ENCODE measurements at regions not wholly inside any gene's neighbourhood (a gene's known extent, or its start where the extent isn't known, plus 50 kb on each side); places are given as distances from the start of the nearest gene placed in this dataset.

GRCh38 chr21:22280851-22281250 lies 1282.6 kb downstream of the NCAM2 start:
- no peaks in the 10 kb centered on the region for H3K36me3 Mint-ChIP-seq (ENCODE audit: low read depth, unreplicated experiment)
- no peaks in the 10 kb centered on the region for H3K4me1 Mint-ChIP-seq (ENCODE audit: low read depth, unreplicated experiment)
- no peak for TF ChIP-seq CTCF (IDR thresholded peaks at IDR 0.05; ENCODE audit: insufficient read depth, low read depth, low read length)
- TF ChIP-seq EZH2 (IDR thresholded peaks at IDR 0.05; ENCODE audit: insufficient read depth, low read length) = no peak
- H4K20me1 ChIP-seq (ENCODE audit: insufficient read depth, low read length) = no peaks in the 10 kb centered on the region
- H3K27me3 Mint-ChIP-seq (ENCODE audit: low read depth, unreplicated experiment) = no peaks in the 10 kb centered on the region
- no peaks in the 10 kb centered on the region for H3K4me1 ChIP-seq (ENCODE audit: insufficient read depth, low read length)
- H3K9ac ChIP-seq (ENCODE audit: low read length) = no peak overlapping the region
- no peaks in the 10 kb centered on the region for H3K27me3 ChIP-seq (ENCODE audit: insufficient read depth, low read length)
- no peak overlapping the region for H3K4me2 ChIP-seq (ENCODE audit: low read length)
- H3K4me3 ChIP-seq (ENCODE audit: insufficient read depth, low read depth, low read length) = no peak overlapping the region
- no peak overlapping the region for H3K27ac Mint-ChIP-seq (ENCODE audit: unreplicated experiment)
- no peaks in the 10 kb centered on the region for H3K79me2 ChIP-seq (ENCODE audit: insufficient read depth, low read length)
- DNase-seq (ENCODE audit: low read depth) = no peak
- no peak overlapping the region for H2AFZ ChIP-seq (ENCODE audit: low read depth, low read length)
- no peak overlapping the region for H3K27ac ChIP-seq (ENCODE audit: low read depth, low read length)
- no peak overlapping the region for H3K4me3 Mint-ChIP-seq (ENCODE audit: unreplicated experiment)
- no peaks in the 10 kb centered on the region for H3K36me3 ChIP-seq (ENCODE audit: insufficient read depth, low read length)
- H3K9me3 Mint-ChIP-seq (ENCODE audit: unreplicated experiment) = no peaks in the 10 kb centered on the region
- FAIRE-seq = no peak
- H3K9me3 ChIP-seq (ENCODE audit: insufficient read depth, low read depth, low read length) = no peaks in the 10 kb centered on the region

GRCh38 chr21:22288885-22289499 lies 1290.8 kb downstream of the NCAM2 start:
- Histone ChIP-seq H3K79me2 (ENCODE audit: insufficient read depth, low read length) (no peaks in the 10 kb centered on the region), H4K20me1 (ENCODE audit: insufficient read depth, low read length) (no peaks in the 10 kb centered on the region), H3K27ac (ENCODE audit: low read depth, low read length) (no peak overlapping the region), H3K27me3 (ENCODE audit: insufficient read depth, low read length) (no peaks in the 10 kb centered on the region), H3K4me2 (ENCODE audit: low read length) (no peak overlapping the region), H3K4me3 (ENCODE audit: insufficient read depth, low read depth, low read length) (no peak overlapping the region), H2AFZ (ENCODE audit: low read depth, low read length) (no peak overlapping the region), H3K9ac (ENCODE audit: low read length) (no peak overlapping the region), H3K4me1 (ENCODE audit: insufficient read depth, low read length) (no peaks in the 10 kb centered on the region), H3K9me3 (ENCODE audit: insufficient read depth, low read depth, low read length) (peaks cover 9% of the 10 kb centered on the region), H3K36me3 (ENCODE audit: insufficient read depth, low read length) (no peaks in the 10 kb centered on the region)
- Mint-ChIP-seq H3K36me3 (ENCODE audit: low read depth, unreplicated experiment) (no peaks in the 10 kb centered on the region), H3K27ac (ENCODE audit: unreplicated experiment) (no peak overlapping the region), H3K27me3 (ENCODE audit: low read depth, unreplicated experiment) (no peaks in the 10 kb centered on the region), H3K4me3 (ENCODE audit: unreplicated experiment) (no peak overlapping the region), H3K9me3 (ENCODE audit: unreplicated experiment) (no peaks in the 10 kb centered on the region), H3K4me1 (ENCODE audit: low read depth, unreplicated experiment) (no peaks in the 10 kb centered on the region)
- no peak for TF ChIP-seq EZH2 (IDR thresholded peaks at IDR 0.05; ENCODE audit: insufficient read depth, low read length)
- TF ChIP-seq CTCF (IDR thresholded peaks at IDR 0.05; ENCODE audit: insufficient read depth, low read depth, low read length) = no peak
- FAIRE-seq (no peak), DNase-seq (ENCODE audit: low read depth) (no peak)

GRCh38 chr21:22292144-22292543 lies 1293.9 kb downstream of the NCAM2 start:
- no peak for TF ChIP-seq EZH2 (IDR thresholded peaks at IDR 0.05; ENCODE audit: insufficient read depth, low read length)
- TF ChIP-seq CTCF (IDR thresholded peaks at IDR 0.05; ENCODE audit: insufficient read depth, low read depth, low read length) = no peak
- no peaks in the 10 kb centered on the region for H3K36me3 ChIP-seq (ENCODE audit: insufficient read depth, low read length)
- H3K27ac Mint-ChIP-seq (ENCODE audit: unreplicated experiment) = no peak overlapping the region
- no peaks in the 10 kb centered on the region for H3K27me3 Mint-ChIP-seq (ENCODE audit: low read depth, unreplicated experiment)
- no peaks in the 10 kb centered on the region for H3K4me1 ChIP-seq (ENCODE audit: insufficient read depth, low read length)
- FAIRE-seq (no peak), DNase-seq (ENCODE audit: low read depth) (no peak)
- H3K27ac ChIP-seq (ENCODE audit: low read depth, low read length) = no peak overlapping the region
- H3K9ac ChIP-seq (ENCODE audit: low read length) = no peak overlapping the region
- no peak overlapping the region for H2AFZ ChIP-seq (ENCODE audit: low read depth, low read length)
- no peak overlapping the region for H3K4me2 ChIP-seq (ENCODE audit: low read length)
- H3K9me3 ChIP-seq (ENCODE audit: insufficient read depth, low read depth, low read length) = peaks cover 9% of the 10 kb centered on the region
- no peaks in the 10 kb centered on the region for H4K20me1 ChIP-seq (ENCODE audit: insufficient read depth, low read length)
- H3K4me3 ChIP-seq (ENCODE audit: insufficient read depth, low read depth, low read length) = no peak overlapping the region
- no peaks in the 10 kb centered on the region for H3K4me1 Mint-ChIP-seq (ENCODE audit: low read depth, unreplicated experiment)
- no peaks in the 10 kb centered on the region for H3K79me2 ChIP-seq (ENCODE audit: insufficient read depth, low read length)
- H3K36me3 Mint-ChIP-seq (ENCODE audit: low read depth, unreplicated experiment) = no peaks in the 10 kb centered on the region
- no peaks in the 10 kb centered on the region for H3K27me3 ChIP-seq (ENCODE audit: insufficient read depth, low read length)
- no peak overlapping the region for H3K4me3 Mint-ChIP-seq (ENCODE audit: unreplicated experiment)
- H3K9me3 Mint-ChIP-seq (ENCODE audit: unreplicated experiment) = no peaks in the 10 kb centered on the region

Measured in astrocyte (in vitro differentiated cells and primary cell).